ENCODE measurements at regions not wholly inside any gene's neighbourhood (a gene's known extent, or its start where the extent isn't known, plus 50 kb on each side); places are given as distances from the start of the nearest gene placed in this dataset.

DNA sequence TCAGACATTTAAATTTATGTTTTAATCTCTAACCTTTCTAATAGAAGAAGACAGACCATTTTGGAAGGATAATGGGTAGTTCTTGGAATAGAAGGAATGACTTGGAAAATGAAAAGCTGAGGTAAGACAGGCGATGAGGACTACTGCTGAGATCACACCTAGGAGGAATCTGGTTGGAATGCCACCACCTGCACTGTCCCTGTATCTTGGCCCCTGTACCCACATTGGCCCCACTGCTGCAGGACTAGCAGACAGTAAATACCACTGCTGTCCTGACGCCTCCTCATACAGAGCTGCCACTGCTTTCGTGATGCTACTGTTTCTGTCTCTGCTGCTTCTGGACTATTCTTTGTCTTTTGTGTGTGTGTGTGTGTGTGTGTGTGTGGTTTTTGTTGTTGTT, 359.8 kb downstream of the TMEM232 start:
- WGBS, 2 experiments (ENCODE audit: extremely low coverage in 2 of 2, insufficient read length in 1 of 2): no CpG with 5 or more reads among the region's 3 CpGs
- POLR2A ChIA-PET (ENCODE audit: unreplicated experiment): no interaction called here
- Histone ChIP-seq H4K8ac (ENCODE audit: low read depth in 2 of 2, low read length in 2 of 2) (no peak overlapping the region), H3K27ac (ENCODE audit: insufficient read depth, low read length) (no peak overlapping the region), H3K56ac (ENCODE audit: extremely low read depth, insufficient read depth, low read length) (no peak overlapping the region), H3K18ac (ENCODE audit: low read depth, low read length) (no peak overlapping the region), H2BK5ac (ENCODE audit: low read depth, low read length, poor library complexity, severe bottlenecking) (no peak overlapping the region), H2AK9ac (replicated peaks; ENCODE audit: low read depth, low read length, poor library complexity) (no peak overlapping the region), H3K4me1 (ENCODE audit: control insufficient read depth, insufficient read depth, low read length) (no peaks in the 10 kb centered on the region), H3K14ac (replicated peaks; ENCODE audit: low read depth, low read length) (no peak overlapping the region), H2BK15ac (ENCODE audit: low read depth, low read length) (no peak overlapping the region), H4K91ac (ENCODE audit: insufficient read depth, low read depth, low read length) (no peak overlapping the region), H3K79me1 (ENCODE audit: low read depth in 1 of 2, low read length in 2 of 2) (no peaks in the 10 kb centered on the region), H2AFZ (replicated peaks; ENCODE audit: low read length, poor library complexity) (no peak overlapping the region), H3K36me3 (ENCODE audit: control insufficient read depth, insufficient read depth, low read length) (no peaks in the 10 kb centered on the region), H3K9me3 (ENCODE audit: control insufficient read depth, insufficient read depth, low read length) (no peaks in the 10 kb centered on the region), H3K4me3 (ENCODE audit: insufficient read depth, low read depth, low read length) (no peak overlapping the region), H2BK20ac (ENCODE audit: low read depth, low read length) (no peak overlapping the region), H3K9ac (ENCODE audit: low read depth, low read length) (no peak overlapping the region), H3K27me3 (ENCODE audit: control insufficient read depth, insufficient read depth, low read length) (no peaks in the 10 kb centered on the region), H3K4ac (ENCODE audit: low read depth, low read length) (no peak overlapping the region), H3K9me1 (ENCODE audit: insufficient read depth, low read length) (no peaks in the 10 kb centered on the region), H3K4me2 (ENCODE audit: low read depth, low read length) (no peak overlapping the region), H2AK5ac (ENCODE audit: low read depth, low read length) (no peak overlapping the region), H4K20me1 (ENCODE audit: insufficient read depth, low read length) (no peaks in the 10 kb centered on the region), H2BK120ac (ENCODE audit: low read depth, low read length) (no peak overlapping the region), H4K5ac (ENCODE audit: low read depth, low read length) (no peak overlapping the region), H3K23ac (ENCODE audit: low read depth, low read length) (no peak overlapping the region)
- CTCF ChIA-PET: no interaction called here
- intact Hi-C loops (cut with micrococcal nuclease): no loop called here
- no peak for ATAC-seq (ENCODE audit: low read depth)
- in situ Hi-C loops (cut with MboI; ENCODE audit: low sequenced_read_pairs): no loop called here
- no peak for DNase-seq
- TF ChIP-seq RCOR1 (IDR thresholded peaks at IDR 0.05; ENCODE audit: insufficient replicate concordance, low read length) (no peak), CEBPB (IDR thresholded peaks at IDR 0.05; ENCODE audit: low read depth, low read length) (no peak), FOS (IDR thresholded peaks at IDR 0.05; ENCODE audit: low read depth, low read length) (no peak), RAD21 (IDR thresholded peaks at IDR 0.05; ENCODE audit: low read length) (no peak), MAFK (IDR thresholded peaks at IDR 0.05; ENCODE audit: low read depth, low read length) (no peak)
- TF ChIP-seq, protein P1, sequence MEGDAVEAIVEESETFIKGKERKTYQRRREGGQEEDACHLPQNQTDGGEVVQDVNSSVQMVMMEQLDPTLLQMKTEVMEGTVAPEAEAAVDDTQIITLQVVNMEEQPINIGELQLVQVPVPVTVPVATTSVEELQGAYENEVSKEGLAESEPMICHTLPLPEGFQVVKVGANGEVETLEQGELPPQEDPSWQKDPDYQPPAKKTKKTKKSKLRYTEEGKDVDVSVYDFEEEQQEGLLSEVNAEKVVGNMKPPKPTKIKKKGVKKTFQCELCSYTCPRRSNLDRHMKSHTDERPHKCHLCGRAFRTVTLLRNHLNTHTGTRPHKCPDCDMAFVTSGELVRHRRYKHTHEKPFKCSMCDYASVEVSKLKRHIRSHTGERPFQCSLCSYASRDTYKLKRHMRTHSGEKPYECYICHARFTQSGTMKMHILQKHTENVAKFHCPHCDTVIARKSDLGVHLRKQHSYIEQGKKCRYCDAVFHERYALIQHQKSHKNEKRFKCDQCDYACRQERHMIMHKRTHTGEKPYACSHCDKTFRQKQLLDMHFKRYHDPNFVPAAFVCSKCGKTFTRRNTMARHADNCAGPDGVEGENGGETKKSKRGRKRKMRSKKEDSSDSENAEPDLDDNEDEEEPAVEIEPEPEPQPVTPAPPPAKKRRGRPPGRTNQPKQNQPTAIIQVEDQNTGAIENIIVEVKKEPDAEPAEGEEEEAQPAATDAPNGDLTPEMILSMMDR (conservative IDR thresholded peaks at IDR 0.05; ENCODE audit: low read depth, low read length): no peak
- TF ChIP-seq, protein P2, sequence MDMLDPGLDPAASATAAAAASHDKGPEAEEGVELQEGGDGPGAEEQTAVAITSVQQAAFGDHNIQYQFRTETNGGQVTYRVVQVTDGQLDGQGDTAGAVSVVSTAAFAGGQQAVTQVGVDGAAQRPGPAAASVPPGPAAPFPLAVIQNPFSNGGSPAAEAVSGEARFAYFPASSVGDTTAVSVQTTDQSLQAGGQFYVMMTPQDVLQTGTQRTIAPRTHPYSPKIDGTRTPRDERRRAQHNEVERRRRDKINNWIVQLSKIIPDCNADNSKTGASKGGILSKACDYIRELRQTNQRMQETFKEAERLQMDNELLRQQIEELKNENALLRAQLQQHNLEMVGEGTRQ (IDR thresholded peaks at IDR 0.05; ENCODE audit: low read depth, low read length): no peak
- BruUV-seq (replicated peaks): no TSS peak
- dilution Hi-C loops (cut with HindIII; ENCODE audit: low sequenced_read_pairs, unreplicated experiment): no loop called here

Measured in IMR-90 (cell line).